ENCODE measurements at regions not wholly inside any gene's neighbourhood (a gene's known extent, or its start where the extent isn't known, plus 50 kb on each side); places are given as distances from the start of the nearest gene placed in this dataset.

DNA sequence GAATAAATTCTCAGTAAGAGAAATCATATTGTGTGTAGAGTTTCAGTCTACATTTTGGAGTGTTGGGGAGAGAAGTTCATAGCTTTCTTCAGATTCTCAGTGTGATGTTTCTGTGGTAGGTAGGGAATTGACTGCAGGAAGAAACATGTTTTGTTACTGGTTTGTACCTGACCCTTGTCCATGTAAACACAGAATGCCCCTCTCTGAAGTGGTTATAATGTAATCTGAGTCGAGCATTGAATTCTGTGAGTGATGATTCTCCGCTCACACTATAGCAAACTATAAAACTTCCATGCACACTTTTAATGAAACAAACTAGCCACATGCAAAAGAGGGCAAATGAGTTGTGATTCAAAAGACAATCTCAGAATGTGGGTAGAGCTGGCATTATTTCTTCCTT, 433.2 kb downstream of the USP25 start:
- Mint-ChIP-seq H3K36me3 (no peaks in the 10 kb centered on the region), H3K9me3 (no peaks in the 10 kb centered on the region), H3K27me3 (no peaks in the 10 kb centered on the region), H3K4me3 (no peak overlapping the region), H3K27ac (no peak overlapping the region), H3K4me1 (no peaks in the 10 kb centered on the region)
- DNase-seq (no peak), ATAC-seq (ENCODE audit: low read depth) (no peak)
- POLR2A ChIA-PET = no interaction called here

DNA sequence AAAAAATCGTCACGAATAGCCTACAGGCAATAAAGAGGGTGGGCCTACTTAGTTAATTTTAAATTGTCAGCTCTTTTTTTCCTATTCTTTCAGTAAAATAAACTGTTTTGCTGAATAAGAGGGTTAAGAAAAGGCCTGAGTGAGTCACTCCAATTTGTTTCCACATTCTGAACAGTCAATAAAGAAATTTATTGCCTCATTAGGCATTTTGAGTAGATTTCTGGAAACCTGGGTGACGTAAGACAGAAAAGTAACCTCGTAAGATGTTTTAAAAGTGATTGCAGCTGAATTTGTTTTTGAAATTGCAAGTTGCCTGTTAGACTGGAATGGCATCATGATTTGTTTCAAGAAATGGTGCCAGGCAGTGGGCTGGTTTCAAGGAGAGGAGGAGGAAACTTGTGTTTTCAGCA, 439.3 kb downstream of the USP25 start:
- no peak overlapping the region for H3K4me3 Mint-ChIP-seq
- H3K36me3 Mint-ChIP-seq = no peaks in the 10 kb centered on the region
- H3K9me3 Mint-ChIP-seq = no peaks in the 10 kb centered on the region
- no peaks in the 10 kb centered on the region for H3K27me3 Mint-ChIP-seq
- POLR2A ChIA-PET = no interaction called here
- DNase-seq = no peak
- no peak overlapping the region for H3K27ac Mint-ChIP-seq
- H3K4me1 Mint-ChIP-seq = no peaks in the 10 kb centered on the region
- ATAC-seq (ENCODE audit: low read depth) = no peak

GRCh38 chr21:16169779-16170178, 440.0 kb downstream of the USP25 start:
- H3K36me3 Mint-ChIP-seq = no peaks in the 10 kb centered on the region
- POLR2A ChIA-PET = no interaction called here

GRCh38 chr21:16176570-16176969, 446.8 kb downstream of the USP25 start:
- no peak for ATAC-seq (ENCODE audit: low read depth)
- peaks cover 1% of the 10 kb centered on the region for H3K4me1 Mint-ChIP-seq
- DNase-seq = no peak
- no peak overlapping the region for H3K27ac Mint-ChIP-seq
- H3K4me3 Mint-ChIP-seq = no peak overlapping the region
- H3K27me3 Mint-ChIP-seq = no peaks in the 10 kb centered on the region
- POLR2A ChIA-PET = no interaction called here
- no peaks in the 10 kb centered on the region for H3K36me3 Mint-ChIP-seq
- no peaks in the 10 kb centered on the region for H3K9me3 Mint-ChIP-seq

More at GRCh38 chr21:16169779-16170178, 440.0 kb downstream of the USP25 start:
- DNase-seq (no peak), ATAC-seq (ENCODE audit: low read depth) (no peak)
- Mint-ChIP-seq H3K4me3 (no peak overlapping the region), H3K9me3 (no peaks in the 10 kb centered on the region), H3K27me3 (no peaks in the 10 kb centered on the region), H3K4me1 (no peaks in the 10 kb centered on the region), H3K27ac (no peak overlapping the region)

DNA sequence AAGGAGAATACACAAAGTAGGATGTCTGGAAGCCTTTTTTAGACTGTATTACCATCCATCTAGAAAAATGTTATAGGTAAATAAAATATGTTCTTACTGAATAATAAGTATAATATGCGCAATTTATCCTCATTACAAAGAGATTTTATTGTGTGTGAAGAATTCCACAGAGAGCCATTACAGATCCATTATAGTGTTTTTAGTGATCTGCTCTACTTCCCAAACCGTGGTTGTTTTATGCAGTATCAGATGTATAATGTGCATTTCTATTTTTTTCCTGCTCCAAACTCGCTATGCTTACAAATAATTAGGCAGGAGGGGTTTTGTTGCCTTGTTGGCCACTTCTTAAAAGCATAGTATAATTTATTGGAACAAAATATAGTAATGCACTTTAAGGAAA, 447.8 kb downstream of the USP25 start:
- Mint-ChIP-seq H3K4me1 (peaks cover 1% of the 10 kb centered on the region), H3K27ac (no peak overlapping the region), H3K4me3 (no peak overlapping the region), H3K9me3 (no peaks in the 10 kb centered on the region), H3K27me3 (no peaks in the 10 kb centered on the region), H3K36me3 (no peaks in the 10 kb centered on the region)
- POLR2A ChIA-PET = no interaction called here
- no peak for DNase-seq
- ATAC-seq (ENCODE audit: low read depth) = no peak

- Mint-ChIP-seq H3K36me3 (no peaks in the 10 kb centered on the region), H3K27ac (no peak overlapping the region), H3K4me1 (peaks cover 1% of the 10 kb centered on the region), H3K4me3 (no peak overlapping the region), H3K27me3 (no peaks in the 10 kb centered on the region), H3K9me3 (no peaks in the 10 kb centered on the region)
- POLR2A ChIA-PET = no interaction called here
- DNase-seq (no peak), ATAC-seq (ENCODE audit: low read depth) (no peak)
Measured at GRCh38 chr21:16179773-16180172, 450.0 kb downstream of the USP25 start.

DNA sequence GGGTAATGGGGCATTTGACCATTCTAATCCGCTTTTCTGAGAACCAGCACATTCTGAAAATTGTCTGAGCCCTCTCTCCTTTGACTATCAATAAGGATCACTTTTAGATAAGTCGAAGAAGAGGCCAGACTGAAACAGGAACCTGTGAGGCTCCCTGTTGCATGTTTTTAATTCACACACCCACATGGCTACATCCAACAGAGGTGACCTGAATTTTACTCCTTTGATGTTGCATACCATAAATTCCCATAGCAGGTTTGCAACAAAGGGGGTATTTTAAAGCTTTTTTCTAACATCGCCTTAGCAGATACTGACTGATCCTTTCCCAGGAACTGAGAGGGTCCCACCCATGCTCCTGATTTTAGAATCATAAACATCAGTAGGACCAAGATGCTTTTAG, 450.8 kb downstream of the USP25 start:
- no peak for ATAC-seq (ENCODE audit: low read depth)
- no peaks in the 10 kb centered on the region for H3K9me3 Mint-ChIP-seq
- H3K27me3 Mint-ChIP-seq = no peaks in the 10 kb centered on the region
- no peaks in the 10 kb centered on the region for H3K36me3 Mint-ChIP-seq
- H3K27ac Mint-ChIP-seq = no peak overlapping the region
- POLR2A ChIA-PET = no interaction called here
- DNase-seq = no peak
- peaks cover 1% of the 10 kb centered on the region for H3K4me1 Mint-ChIP-seq
- no peak overlapping the region for H3K4me3 Mint-ChIP-seq

DNA sequence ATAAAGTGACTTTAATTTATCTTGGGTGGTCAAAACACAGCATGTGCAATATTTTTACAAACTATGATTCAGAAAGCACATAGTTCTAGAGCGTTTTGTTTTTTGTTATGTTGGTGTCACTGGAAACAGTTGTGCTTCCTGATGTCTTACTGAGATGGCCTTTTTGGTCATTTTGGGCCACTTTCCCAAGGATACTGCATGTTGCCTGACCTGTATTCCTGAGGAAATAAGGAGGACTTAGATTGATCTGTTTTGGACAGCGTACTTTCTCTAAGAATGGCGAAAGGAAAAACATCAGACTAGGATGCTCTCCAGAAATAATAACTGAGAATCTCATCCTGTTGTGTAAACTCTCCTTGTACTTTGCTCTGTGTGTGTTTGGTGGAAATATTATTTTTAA, 451.2 kb downstream of the USP25 start:
- H3K4me1 Mint-ChIP-seq = peaks cover 1% of the 10 kb centered on the region
- H3K27ac Mint-ChIP-seq = no peak overlapping the region
- H3K9me3 Mint-ChIP-seq = no peaks in the 10 kb centered on the region
- no peak overlapping the region for H3K4me3 Mint-ChIP-seq
- no peaks in the 10 kb centered on the region for H3K27me3 Mint-ChIP-seq
- ATAC-seq (ENCODE audit: low read depth) (no peak), DNase-seq (no peak)
- H3K36me3 Mint-ChIP-seq = no peaks in the 10 kb centered on the region
- POLR2A ChIA-PET = no interaction called here

DNA sequence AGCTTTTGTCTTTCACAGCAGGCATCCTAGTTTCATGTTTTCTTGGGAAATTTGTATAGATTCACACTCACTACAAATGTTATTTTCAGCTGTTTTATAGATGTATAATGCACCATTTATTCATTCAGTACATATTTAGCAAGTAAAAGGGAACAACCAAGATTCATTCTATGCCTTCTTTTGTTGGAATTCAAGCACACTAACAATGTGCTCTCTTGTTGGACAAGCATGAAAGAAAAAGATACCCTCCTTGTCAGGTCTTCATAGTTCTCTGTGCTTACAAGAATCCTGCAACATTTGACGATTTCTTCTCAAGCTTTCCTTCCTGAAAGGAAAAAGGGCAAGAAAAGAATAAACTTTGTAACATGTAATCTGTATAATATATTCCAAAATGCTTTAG, 456.0 kb downstream of the USP25 start:
- Mint-ChIP-seq H3K4me3 (no peak overlapping the region), H3K9me3 (no peaks in the 10 kb centered on the region), H3K4me1 (no peaks in the 10 kb centered on the region), H3K27ac (no peak overlapping the region), H3K27me3 (no peaks in the 10 kb centered on the region), H3K36me3 (no peaks in the 10 kb centered on the region)
- DNase-seq (no peak), ATAC-seq (ENCODE audit: low read depth) (no peak)
- POLR2A ChIA-PET = no interaction called here

GRCh38 chr21:16186742-16187141, 457.0 kb downstream of the USP25 start:
- Mint-ChIP-seq H3K27ac (no peak overlapping the region), H3K4me3 (no peak overlapping the region), H3K36me3 (no peaks in the 10 kb centered on the region), H3K4me1 (no peaks in the 10 kb centered on the region), H3K27me3 (no peaks in the 10 kb centered on the region), H3K9me3 (no peaks in the 10 kb centered on the region)
- POLR2A ChIA-PET = no interaction called here
- DNase-seq (no peak), ATAC-seq (ENCODE audit: low read depth) (no peak)

GRCh38 chr21:16187603-16188301, 458.0 kb downstream of the USP25 start:
- POLR2A ChIA-PET = no interaction called here
- Mint-ChIP-seq H3K9me3 (no peaks in the 10 kb centered on the region), H3K4me3 (no peak overlapping the region), H3K36me3 (no peaks in the 10 kb centered on the region), H3K27ac (no peak overlapping the region), H3K27me3 (peaks cover under 1% of the 10 kb centered on the region), H3K4me1 (no peaks in the 10 kb centered on the region)
- DNase-seq (no peak), ATAC-seq (ENCODE audit: low read depth) (no peak)

- Mint-ChIP-seq H3K27me3 (peaks cover 15% of the 10 kb centered on the region), H3K9me3 (no peaks in the 10 kb centered on the region), H3K4me3 (no peak overlapping the region), H3K4me1 (peaks cover 2% of the 10 kb centered on the region), H3K36me3 (no peaks in the 10 kb centered on the region), H3K27ac (no peak overlapping the region)
- POLR2A ChIA-PET = no interaction called here
- DNase-seq (no peak), ATAC-seq (ENCODE audit: low read depth) (no peak)
Measured at GRCh38 chr21:16192902-16193301, 463.1 kb downstream of the USP25 start.

GRCh38 chr21:16193496-16194094, 463.8 kb downstream of the USP25 start:
- ATAC-seq (ENCODE audit: low read depth) = no peak

GRCh38 chr21:16194095-16194787, 464.5 kb downstream of the USP25 start:
- no peak overlapping the region for H3K27ac Mint-ChIP-seq
- peaks cover 15% of the 10 kb centered on the region for H3K27me3 Mint-ChIP-seq
- no peaks in the 10 kb centered on the region for H3K9me3 Mint-ChIP-seq
- H3K4me3 Mint-ChIP-seq = no peak overlapping the region
- H3K4me1 Mint-ChIP-seq = peaks cover 2% of the 10 kb centered on the region
- no peak for DNase-seq
- no peaks in the 10 kb centered on the region for H3K36me3 Mint-ChIP-seq
- POLR2A ChIA-PET = no interaction called here
- ATAC-seq (ENCODE audit: low read depth) = no peak

More at GRCh38 chr21:16193496-16194094, 463.8 kb downstream of the USP25 start:
- Mint-ChIP-seq H3K27ac (no peak overlapping the region), H3K36me3 (no peaks in the 10 kb centered on the region), H3K27me3 (peaks cover 15% of the 10 kb centered on the region), H3K4me1 (peaks cover 2% of the 10 kb centered on the region), H3K4me3 (no peak overlapping the region), H3K9me3 (no peaks in the 10 kb centered on the region)
- no peak for DNase-seq
- POLR2A ChIA-PET = no interaction called here
